A549 (cell line): ENCODE measurements at regions not wholly inside any gene's neighbourhood (a gene's known extent, or its start where the extent isn't known, plus 50 kb on each side); places are given as distances from the start of the nearest gene placed in this dataset.

Source experiments
- ATAC-seq, 2 experiments: fragments of 200-7000 bp in 1 of 2; fragments of >200 bp in 1 of 2; cut with Nextera tagmentation in 1 of 2; cut with Tn5 transposase in 1 of 2; 3 replicates each; pipeline versions ENCODE4 v1.8.0 to v1.9.1; 2018 to 2020; ENCODE audit warnings: mild to moderate bottlenecking in 1 of 2, moderate library complexity in 1 of 2
- CTCF ChIA-PET: fragments of 300-600 bp; sonication (Branson Sonifier 250); formaldehyde crosslinking; extraction: SDS; loops from one replicate; lab custom pipeline; 2021; ENCODE audit warnings: antibody characterized with exemption, inconsistent platforms; lab: Yijun Ruan, JAX
- POLR2A ChIA-PET: fragments of 350-600 bp; formaldehyde crosslinking; extraction: SDS; loops from one replicate; lab custom pipeline; 2021; ENCODE audit warnings: antibody characterized with exemption, inconsistent platforms; lab: Yijun Ruan, JAX
- DNase-seq, 2 experiments: peaks; one replicate each; pipeline versions ENCODE4 v3.0.0 to v3.0.0-alpha.2; 2011 to 2016; ENCODE audit warnings: low read depth in 1 of 2, low spot score in 1 of 2
- FAIRE-seq: peaks from 2 replicates; lab custom pipeline; 2011; peaks lifted over from hg19 to GRCh38; lab: Jason Lieb, UNC
- H3K27ac ChIP-seq, 2 experiments: fragments of >200 bp; sonication (Bioruptor Twin); formaldehyde crosslinking; 3 replicates each; pipeline ENCODE4 v1.5.1; 2016 to 2017
- H3K4me1 ChIP-seq: fragments of >200 bp; sonication (Bioruptor Twin); formaldehyde crosslinking; 3 replicates; pipeline ENCODE4 v1.6.1; 2016
- H3K4me2 ChIP-seq: fragments of >200 bp; sonication (Bioruptor Twin); formaldehyde crosslinking; 3 replicates; pipeline ENCODE4 v1.6.1; 2016
- H3K4me3 ChIP-seq: fragments of >200 bp; sonication (Bioruptor Twin); formaldehyde crosslinking; 3 replicates; pipeline ENCODE4 v1.5.1; 2016
- H3K9me3 ChIP-seq: fragments of >200 bp; sonication (Bioruptor Twin); formaldehyde crosslinking; 3 replicates; pipeline ENCODE4 v1.6.1; 2016
- BHLHE40 ChIP-seq: IDR thresholded peaks from 2 replicates; pipeline ENCODE4 v1.6.1; 2012; ENCODE audit warnings: low read depth, low read length, inconsistent platforms
- CBX2 ChIP-seq: fragments of 200-600 bp; sonication (generic); IDR thresholded peaks from 2 replicates; pipeline ENCODE4 v1.6.1; 2016; ENCODE audit warnings: low read depth, mild to moderate bottlenecking, borderline replicate concordance
- CBX8 ChIP-seq: fragments of 200-600 bp; sonication (generic); IDR thresholded peaks from 2 replicates; pipeline ENCODE4 v1.6.1; 2016
- CEBPB ChIP-seq, 2 experiments: fragments of >200 bp in 1 of 2; sonication (Bioruptor Twin) in 1 of 2; formaldehyde crosslinking in 1 of 2; IDR thresholded peaks; 2 replicates each; pipeline ENCODE4 v1.6.1; 2012 to 2016
- CHD4 ChIP-seq: fragments of 200-600 bp; sonication (generic); IDR thresholded peaks from 2 replicates; pipeline ENCODE4 v1.6.1; 2016; ENCODE audit warnings: antibody characterized with exemption, mild to moderate bottlenecking, borderline replicate concordance
- E2F6 ChIP-seq: IDR thresholded peaks from 2 replicates; pipeline ENCODE4 v1.6.1; 2012; ENCODE audit warnings: low read depth, borderline replicate concordance
- EHMT2 ChIP-seq: fragments of 200-600 bp; sonication (generic); IDR thresholded peaks from 2 replicates; pipeline ENCODE4 v1.6.1; 2016; ENCODE audit warnings: antibody characterized with exemption, low read depth, mild to moderate bottlenecking, moderate library complexity
- EP300 ChIP-seq, 2 experiments: fragments of >200 bp; sonication (Bioruptor Twin); formaldehyde crosslinking; IDR thresholded peaks; 2 replicates in 1 of 2; 3 replicates in 1 of 2; pipeline ENCODE4 v1.6.1; 2016 to 2017
- FOSL2 ChIP-seq, 2 experiments: fragments of 450-650 bp in 1 of 2; fragments of >200 bp in 1 of 2; sonication (Bioruptor Twin) in 1 of 2; formaldehyde crosslinking; IDR thresholded peaks; 2 replicates each; pipeline versions ENCODE4 v1.5.0 to v1.6.1; 2016 to 2020; ENCODE audit warnings: mild to moderate bottlenecking in 1 of 2, moderate library complexity in 1 of 2
- HOXB13 ChIP-seq: fragments of 250-450 bp; sonication (Bioruptor Pico); IDR thresholded peaks from 2 replicates; pipeline ENCODE4 v1.5.0; 2020; ENCODE audit warnings: low read depth, mild to moderate bottlenecking, moderate library complexity
- JUN ChIP-seq, 2 experiments: fragments of >200 bp; sonication (Bioruptor Twin); formaldehyde crosslinking; IDR thresholded peaks; 2 replicates in 1 of 2; 3 replicates in 1 of 2; pipeline ENCODE4 v1.6.1; 2016 to 2017
- KDM1A ChIP-seq: fragments of 200-600 bp; sonication (generic); IDR thresholded peaks from 2 replicates; pipeline ENCODE4 v1.6.1; 2016; ENCODE audit warnings: low read depth, mild to moderate bottlenecking
- KDM5A ChIP-seq: fragments of 200-600 bp; sonication (generic); IDR thresholded peaks from 2 replicates; pipeline ENCODE4 v1.6.1; 2016; ENCODE audit warnings: antibody characterized with exemption, mild to moderate bottlenecking
- MAFK ChIP-seq: fragments of 450-650 bp; IDR thresholded peaks from 2 replicates; pipeline ENCODE4 v1.6.1; 2014; ENCODE audit not compliant: partially characterized antibody
- MAZ ChIP-seq: fragments of 150-350 bp; IDR thresholded peaks from 2 replicates; pipeline ENCODE4 v1.6.1; 2014; ENCODE audit warnings: antibody characterized with exemption, low read depth, low read length, borderline replicate concordance
- NPAS2 ChIP-seq: fragments of 250-450 bp; sonication (Bioruptor Pico); IDR thresholded peaks from 2 replicates; pipeline ENCODE4 v1.8.0; 2022; ENCODE audit warnings: mild to moderate bottlenecking, moderate library complexity, borderline replicate concordance
- PHF8 ChIP-seq: fragments of 200-600 bp; sonication (generic); IDR thresholded peaks from 2 replicates; pipeline ENCODE4 v1.6.1; 2016; ENCODE audit warnings: low read depth, mild to moderate bottlenecking, antibody characterized with exemption, moderate library complexity, borderline replicate concordance
- POLR2A ChIP-seq: IDR thresholded peaks from 2 replicates; pipeline ENCODE4 v1.6.1; 2012; ENCODE audit warnings: mild to moderate bottlenecking, low read length
- POLR2AphosphoS2 ChIP-seq: conservative IDR thresholded peaks from 2 replicates; pipeline ENCODE4 v1.6.1; 2012; ENCODE audit warnings: low read length, improper control_type of control experiment, inconsistent platforms
- RAD21 ChIP-seq, 2 experiments: fragments of >200 bp in 1 of 2; sonication (Bioruptor Twin) in 1 of 2; formaldehyde crosslinking in 1 of 2; IDR thresholded peaks in 1 of 2; conservative IDR thresholded peaks in 1 of 2; 2 replicates in 1 of 2; 3 replicates in 1 of 2; pipeline ENCODE4 v1.6.1; 2012 to 2018; ENCODE audit warnings: inconsistent platforms in 1 of 2
- RCOR1 ChIP-seq: fragments of 150-350 bp; IDR thresholded peaks from 2 replicates; pipeline ENCODE4 v1.6.1; 2014; ENCODE audit warnings: antibody characterized with exemption, low read length, low read depth
- SMC3 ChIP-seq: fragments of >200 bp; sonication (Bioruptor Twin); formaldehyde crosslinking; IDR thresholded peaks from 3 replicates; pipeline ENCODE4 v1.6.1; 2018; ENCODE audit warnings: inconsistent platforms
- SREBF2 ChIP-seq: fragments of 450-650 bp; IDR thresholded peaks from 2 replicates; pipeline ENCODE4 v1.6.1; 2014; ENCODE audit warnings: mild to moderate bottlenecking, moderate library complexity
- TP53 ChIP-seq: fragments of 250-450 bp; sonication (Bioruptor Pico); IDR thresholded peaks from 2 replicates; pipeline ENCODE4 v1.5.0; 2021; ENCODE audit warnings: mild to moderate bottlenecking, moderate library complexity
- USF2 ChIP-seq: fragments of 450-650 bp; IDR thresholded peaks from 2 replicates; pipeline ENCODE4 v1.6.1; 2014; ENCODE audit warnings: antibody characterized with exemption
- ZC3H11A ChIP-seq: fragments of 450-650 bp; IDR thresholded peaks from 2 replicates; pipeline ENCODE4 v1.6.1; 2014; ENCODE audit warnings: antibody characterized with exemption, mild to moderate bottlenecking
- ZFP36 ChIP-seq: fragments of 450-650 bp; IDR thresholded peaks from 2 replicates; pipeline ENCODE4 v1.6.1; 2014; ENCODE audit warnings: borderline replicate concordance; ENCODE audit not compliant: partially characterized antibody
- ZSCAN20 ChIP-seq: fragments of 250-450 bp; sonication (Bioruptor Pico); IDR thresholded peaks from 2 replicates; pipeline ENCODE4 v1.8.0; 2022; ENCODE audit warnings: mild to moderate bottlenecking, moderate library complexity
- WGBS: methylation state at CpG from one replicate; pipeline ENCODE4 v1.1.6; 2017; ENCODE audit errors: missing lambda C conversion rate; 5-methylcytosine and 5-hydroxymethylcytosine counted together
- TF ChIP-seq, protein P1 (sequence below): fragments of >200 bp; sonication (Bioruptor Twin); formaldehyde crosslinking; IDR thresholded peaks from 3 replicates; pipeline ENCODE4 v1.5.1; 2016
- TF ChIP-seq, protein P2 (sequence below): fragments of 250-450 bp; sonication (Bioruptor Pico); IDR thresholded peaks from 2 replicates; pipeline ENCODE4 v1.5.0; 2020; ENCODE audit warnings: low read depth, mild to moderate bottlenecking, moderate library complexity
- TF ChIP-seq, protein P3 (sequence below): fragments of >200 bp; sonication (Bioruptor Twin); formaldehyde crosslinking; IDR thresholded peaks from 3 replicates; pipeline ENCODE4 v1.6.1; 2016

GRCh38 chr6:14309516-14309915 lies 191.9 kb downstream of the CD83 start:
- Histone ChIP-seq H3K4me1 (no peaks in the 10 kb centered on the region), H3K4me2 (no peak overlapping the region)
- CTCF ChIA-PET = no interaction called here
- TF ChIP-seq NPAS2 (CRISPR knock-in tag) (no peak), CBX8 (no peak), MAFK (no peak), SMC3 (no peak), ZC3H11A (no peak), ZSCAN20 (CRISPR knock-in tag) (no peak), RCOR1 (no peak), TP53 (CRISPR knock-in tag) (no peak), USF2 (no peak), POLR2A (no peak), FOSL2 (IDR thresholded peaks at IDR 0.05) (no peak), FOSL2 (CRISPR knock-in tag; IDR thresholded peaks at IDR 0.05) (no peak), E2F6 (no peak)
- TF ChIP-seq, protein P1, sequence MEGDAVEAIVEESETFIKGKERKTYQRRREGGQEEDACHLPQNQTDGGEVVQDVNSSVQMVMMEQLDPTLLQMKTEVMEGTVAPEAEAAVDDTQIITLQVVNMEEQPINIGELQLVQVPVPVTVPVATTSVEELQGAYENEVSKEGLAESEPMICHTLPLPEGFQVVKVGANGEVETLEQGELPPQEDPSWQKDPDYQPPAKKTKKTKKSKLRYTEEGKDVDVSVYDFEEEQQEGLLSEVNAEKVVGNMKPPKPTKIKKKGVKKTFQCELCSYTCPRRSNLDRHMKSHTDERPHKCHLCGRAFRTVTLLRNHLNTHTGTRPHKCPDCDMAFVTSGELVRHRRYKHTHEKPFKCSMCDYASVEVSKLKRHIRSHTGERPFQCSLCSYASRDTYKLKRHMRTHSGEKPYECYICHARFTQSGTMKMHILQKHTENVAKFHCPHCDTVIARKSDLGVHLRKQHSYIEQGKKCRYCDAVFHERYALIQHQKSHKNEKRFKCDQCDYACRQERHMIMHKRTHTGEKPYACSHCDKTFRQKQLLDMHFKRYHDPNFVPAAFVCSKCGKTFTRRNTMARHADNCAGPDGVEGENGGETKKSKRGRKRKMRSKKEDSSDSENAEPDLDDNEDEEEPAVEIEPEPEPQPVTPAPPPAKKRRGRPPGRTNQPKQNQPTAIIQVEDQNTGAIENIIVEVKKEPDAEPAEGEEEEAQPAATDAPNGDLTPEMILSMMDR = no peak
- TF ChIP-seq, protein P2, sequence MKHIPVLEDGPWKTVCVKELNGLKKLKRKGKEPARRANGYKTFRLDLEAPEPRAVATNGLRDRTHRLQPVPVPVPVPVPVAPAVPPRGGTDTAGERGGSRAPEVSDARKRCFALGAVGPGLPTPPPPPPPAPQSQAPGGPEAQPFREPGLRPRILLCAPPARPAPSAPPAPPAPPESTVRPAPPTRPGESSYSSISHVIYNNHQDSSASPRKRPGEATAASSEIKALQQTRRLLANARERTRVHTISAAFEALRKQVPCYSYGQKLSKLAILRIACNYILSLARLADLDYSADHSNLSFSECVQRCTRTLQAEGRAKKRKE = no peak
- TF ChIP-seq, all 56 proteins: peak for 0
- WGBS = 65% methylated on average over 4 of the region's 4 CpGs
- POLR2A ChIA-PET = no interaction called here
- no peak for FAIRE-seq
- DNase-seq = no peak
- no peak for ATAC-seq
- Histone ChIP-seq H3K9me3 (no peaks in the 10 kb centered on the region), H3K4me3 (no peak overlapping the region), H3K27ac (no peak overlapping the region)

- Histone ChIP-seq H3K4me1 (no peaks in the 10 kb centered on the region), H3K27ac (no peak overlapping the region)
- POLR2A ChIA-PET = no interaction called here
- FAIRE-seq (no peak), DNase-seq (no peak)
- TF ChIP-seq CBX2 (no peak), BHLHE40 (no peak), KDM5A (no peak)
- TF ChIP-seq, all 56 proteins: peak for 0
- WGBS = 72% methylated on average over 7 of the region's 7 CpGs
- CTCF ChIA-PET = no interaction called here
- no peak overlapping the region for H3K4me3 ChIP-seq
- ATAC-seq = no peak
- H3K9me3 ChIP-seq = no peaks in the 10 kb centered on the region
- no peak overlapping the region for H3K4me2 ChIP-seq
Observed at GRCh38 chr6:14309951-14310445, 192.4 kb downstream of the CD83 start.

GRCh38 chr6:14310960-14311359 lies 193.4 kb downstream of the CD83 start:
- Histone ChIP-seq H3K4me3 (no peak overlapping the region), H3K27ac (no peak overlapping the region), H3K9me3 (no peaks in the 10 kb centered on the region), H3K4me2 (no peak overlapping the region), H3K4me1 (no peaks in the 10 kb centered on the region)
- DNase-seq = no peak
- no peak for FAIRE-seq
- no peak for ATAC-seq
- POLR2A ChIA-PET = no interaction called here
- CTCF ChIA-PET = no interaction called here
- 82% methylated on average over 5 of the region's 5 CpGs for WGBS
- TF ChIP-seq PHF8 (no peak), BHLHE40 (no peak), TP53 (CRISPR knock-in tag) (no peak), EHMT2 (no peak), ZFP36 (no peak), CEBPB (IDR thresholded peaks at IDR 0.05) (no peak), KDM1A (no peak), MAZ (no peak), JUN (IDR thresholded peaks at IDR 0.05) (no peak), SREBF2 (no peak), HOXB13 (no peak), EP300 (IDR thresholded peaks at IDR 0.05) (no peak), POLR2A (no peak), POLR2AphosphoS2 (no peak), CHD4 (no peak), RAD21 (conservative IDR thresholded peaks at IDR 0.05 in 1 of 2, IDR thresholded peaks at IDR 0.05 in 1 of 2) (no peak), E2F6 (no peak)
- TF ChIP-seq, protein P3, sequence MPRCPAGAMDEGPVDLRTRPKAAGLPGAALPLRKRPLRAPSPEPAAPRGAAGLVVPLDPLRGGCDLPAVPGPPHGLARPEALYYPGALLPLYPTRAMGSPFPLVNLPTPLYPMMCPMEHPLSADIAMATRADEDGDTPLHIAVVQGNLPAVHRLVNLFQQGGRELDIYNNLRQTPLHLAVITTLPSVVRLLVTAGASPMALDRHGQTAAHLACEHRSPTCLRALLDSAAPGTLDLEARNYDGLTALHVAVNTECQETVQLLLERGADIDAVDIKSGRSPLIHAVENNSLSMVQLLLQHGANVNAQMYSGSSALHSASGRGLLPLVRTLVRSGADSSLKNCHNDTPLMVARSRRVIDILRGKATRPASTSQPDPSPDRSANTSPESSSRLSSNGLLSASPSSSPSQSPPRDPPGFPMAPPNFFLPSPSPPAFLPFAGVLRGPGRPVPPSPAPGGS = no peak
